Mesothelial cell of epicardium (in vitro differentiated cells): ENCODE measurements at regions not wholly inside any gene's neighbourhood (a gene's known extent, or its start where the extent isn't known, plus 50 kb on each side); places are given as distances from the start of the nearest gene placed in this dataset.

Source experiments
- DNase-seq, 2 experiments: peaks; one replicate each; pipeline ENCODE4 v3.0.0; 2021; ENCODE audit warnings: low spot score in 2 of 2; ENCODE audit not compliant: unreplicated experiment in 2 of 2
- H3K27ac Mint-ChIP-seq: 2 replicates; pipeline ENCODE4 v1.8.0; 2021; ENCODE audit warnings: mixed read lengths
- H3K27me3 Mint-ChIP-seq: 2 replicates; pipeline ENCODE4 v1.8.0; 2021; ENCODE audit warnings: low read depth, mixed read lengths
- H3K36me3 Mint-ChIP-seq: 2 replicates; pipeline ENCODE4 v1.8.0; 2021; ENCODE audit warnings: mixed read lengths
- H3K4me1 Mint-ChIP-seq: 2 replicates; pipeline ENCODE4 v1.8.0; 2021; ENCODE audit warnings: mixed read lengths
- H3K4me3 Mint-ChIP-seq: 2 replicates; pipeline ENCODE4 v1.8.0; 2021; ENCODE audit warnings: mild to moderate bottlenecking, moderate library complexity, mixed read lengths
- H3K9me3 Mint-ChIP-seq: 2 replicates; pipeline ENCODE4 v1.8.0; 2021; ENCODE audit warnings: mixed read lengths
- CTCF ChIP-seq: fragments of 200-600 bp; sonication (generic); IDR thresholded peaks from one replicate; pipeline ENCODE4 v1.5.0; 2021; ENCODE audit warnings: antibody characterized with exemption; ENCODE audit not compliant: unreplicated experiment

GRCh38 chr9:84490206-84490841, 149.8 kb upstream of the SLC28A3 start:
- no peak for DNase-seq
- H3K9me3 Mint-ChIP-seq: peaks cover 10% of the 10 kb centered on the region
- H3K27me3 Mint-ChIP-seq: no peaks in the 10 kb centered on the region
- H3K4me3 Mint-ChIP-seq: no peak overlapping the region
- H3K27ac Mint-ChIP-seq: no peak overlapping the region
- TF ChIP-seq CTCF: no peak
- no peaks in the 10 kb centered on the region for H3K36me3 Mint-ChIP-seq
- no peaks in the 10 kb centered on the region for H3K4me1 Mint-ChIP-seq

- H3K27me3 Mint-ChIP-seq: no peaks in the 10 kb centered on the region
- DNase-seq: no peak
- H3K4me1 Mint-ChIP-seq: no peaks in the 10 kb centered on the region
- peaks cover 6% of the 10 kb centered on the region for H3K9me3 Mint-ChIP-seq
- no peak for TF ChIP-seq CTCF
- no peak overlapping the region for H3K27ac Mint-ChIP-seq
- H3K36me3 Mint-ChIP-seq: no peaks in the 10 kb centered on the region
- H3K4me3 Mint-ChIP-seq: no peak overlapping the region
Observed at GRCh38 chr9:84490842-84491325, 150.3 kb upstream of the SLC28A3 start.

- H3K4me3 Mint-ChIP-seq: no peak overlapping the region
- no peak for DNase-seq
- no peaks in the 10 kb centered on the region for H3K4me1 Mint-ChIP-seq
- no peak for TF ChIP-seq CTCF
- no peaks in the 10 kb centered on the region for H3K9me3 Mint-ChIP-seq
- H3K27me3 Mint-ChIP-seq: no peaks in the 10 kb centered on the region
- H3K36me3 Mint-ChIP-seq: no peaks in the 10 kb centered on the region
- H3K27ac Mint-ChIP-seq: no peak overlapping the region
Observed at GRCh38 chr9:84492366-84493159, 152.0 kb upstream of the SLC28A3 start.

- H3K4me1 Mint-ChIP-seq: no peaks in the 10 kb centered on the region
Observed at GRCh38 chr9:84493284-84493947, 152.9 kb upstream of the SLC28A3 start.

More at GRCh38 chr9:84493284-84493947, 152.9 kb upstream of the SLC28A3 start:
- no peaks in the 10 kb centered on the region for H3K36me3 Mint-ChIP-seq
- H3K4me3 Mint-ChIP-seq: no peak overlapping the region
- TF ChIP-seq CTCF: no peak
- no peaks in the 10 kb centered on the region for H3K9me3 Mint-ChIP-seq
- H3K27ac Mint-ChIP-seq: no peak overlapping the region
- DNase-seq: no peak
- no peaks in the 10 kb centered on the region for H3K27me3 Mint-ChIP-seq
